SK-N-SH treated with all-trans-retinoic acid at 6 μM for 48 hours (cell line): ENCODE measurements at regions not wholly inside any gene's neighbourhood (a gene's known extent, or its start where the extent isn't known, plus 50 kb on each side); places are given as distances from the start of the nearest gene placed in this dataset.

Experiments
- ZNF8 ChIP-seq: fragments of 450-650 bp; formaldehyde crosslinking; IDR thresholded peaks from 2 replicates; pipeline ENCODE4 v1.5.0; 2020; ENCODE audit warnings: mild to moderate bottlenecking, moderate library complexity
- TF ChIP-seq, protein P1 (sequence below): fragments of 250-450 bp; sonication (Bioruptor Pico); IDR thresholded peaks from 2 replicates; pipeline ENCODE4 v1.8.0; 2020; ENCODE audit warnings: mild to moderate bottlenecking, moderate library complexity, borderline replicate concordance
- TF ChIP-seq, protein P2 (sequence below): fragments of 250-450 bp; sonication (Bioruptor Pico); IDR thresholded peaks from 2 replicates; pipeline ENCODE4 v1.8.0; 2021; ENCODE audit warnings: low read depth, mild to moderate bottlenecking, moderate library complexity, borderline replicate concordance

DNA sequence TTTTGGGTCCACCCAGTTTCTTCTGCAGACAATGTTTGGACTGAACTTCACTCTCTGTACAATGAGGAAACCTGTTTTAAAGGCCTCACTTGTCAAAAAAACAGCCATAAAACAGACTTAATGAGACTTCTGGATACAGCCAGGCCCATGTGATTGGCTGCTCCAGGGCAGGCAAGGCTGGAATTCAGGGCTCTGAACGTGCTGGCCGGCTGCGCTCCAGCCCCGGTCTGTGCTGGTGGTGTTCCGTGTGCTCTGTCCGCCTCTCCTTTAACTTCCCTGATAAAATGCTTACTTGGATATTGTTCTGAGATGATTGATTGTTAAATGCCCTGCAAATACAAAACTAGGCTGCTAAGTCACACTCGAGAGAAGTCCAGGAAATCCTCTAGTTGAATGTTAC, 131.2 kb upstream of the KLF4 start:
- TF ChIP-seq, protein P1, sequence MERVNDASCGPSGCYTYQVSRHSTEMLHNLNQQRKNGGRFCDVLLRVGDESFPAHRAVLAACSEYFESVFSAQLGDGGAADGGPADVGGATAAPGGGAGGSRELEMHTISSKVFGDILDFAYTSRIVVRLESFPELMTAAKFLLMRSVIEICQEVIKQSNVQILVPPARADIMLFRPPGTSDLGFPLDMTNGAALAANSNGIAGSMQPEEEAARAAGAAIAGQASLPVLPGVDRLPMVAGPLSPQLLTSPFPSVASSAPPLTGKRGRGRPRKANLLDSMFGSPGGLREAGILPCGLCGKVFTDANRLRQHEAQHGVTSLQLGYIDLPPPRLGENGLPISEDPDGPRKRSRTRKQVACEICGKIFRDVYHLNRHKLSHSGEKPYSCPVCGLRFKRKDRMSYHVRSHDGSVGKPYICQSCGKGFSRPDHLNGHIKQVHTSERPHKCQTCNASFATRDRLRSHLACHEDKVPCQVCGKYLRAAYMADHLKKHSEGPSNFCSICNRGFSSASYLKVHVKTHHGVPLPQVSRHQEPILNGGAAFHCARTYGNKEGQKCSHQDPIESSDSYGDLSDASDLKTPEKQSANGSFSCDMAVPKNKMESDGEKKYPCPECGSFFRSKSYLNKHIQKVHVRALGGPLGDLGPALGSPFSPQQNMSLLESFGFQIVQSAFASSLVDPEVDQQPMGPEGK = no peak
- TF ChIP-seq ZNF8 (CRISPR knock-in tag) = no peak
- TF ChIP-seq, protein P2, sequence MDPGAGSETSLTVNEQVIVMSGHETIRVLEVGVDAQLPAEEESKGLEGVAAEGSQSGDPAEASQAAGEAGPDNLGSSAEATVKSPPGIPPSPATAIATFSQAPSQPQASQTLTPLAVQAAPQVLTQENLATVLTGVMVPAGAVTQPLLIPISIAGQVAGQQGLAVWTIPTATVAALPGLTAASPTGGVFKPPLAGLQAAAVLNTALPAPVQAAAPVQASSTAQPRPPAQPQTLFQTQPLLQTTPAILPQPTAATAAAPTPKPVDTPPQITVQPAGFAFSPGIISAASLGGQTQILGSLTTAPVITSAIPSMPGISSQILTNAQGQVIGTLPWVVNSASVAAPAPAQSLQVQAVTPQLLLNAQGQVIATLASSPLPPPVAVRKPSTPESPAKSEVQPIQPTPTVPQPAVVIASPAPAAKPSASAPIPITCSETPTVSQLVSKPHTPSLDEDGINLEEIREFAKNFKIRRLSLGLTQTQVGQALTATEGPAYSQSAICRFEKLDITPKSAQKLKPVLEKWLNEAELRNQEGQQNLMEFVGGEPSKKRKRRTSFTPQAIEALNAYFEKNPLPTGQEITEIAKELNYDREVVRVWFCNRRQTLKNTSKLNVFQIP (CRISPR knock-in tag) = no peak
